Ectodermal cell (in vitro differentiated cells): ENCODE measurements at regions not wholly inside any gene's neighbourhood (a gene's known extent, or its start where the extent isn't known, plus 50 kb on each side); places are given as distances from the start of the nearest gene placed in this dataset.
"Not testable (repeated sequence)": the region's sequence is repeated elsewhere in the genome, so short reads cannot be mapped to it uniquely, and the experiment has no call there.

ENCODE experiments used
- H3K27ac ChIP-seq: 2 replicates; pipeline ENCODE4 v1.7.0; 2013; ENCODE audit warnings: mild to moderate bottlenecking, low read depth, low read length; ENCODE audit not compliant: insufficient read depth, poor library complexity, severe bottlenecking
- H3K27me3 ChIP-seq: 2 replicates; pipeline ENCODE4 v1.7.0; 2013; ENCODE audit warnings: mild to moderate bottlenecking, low read length; ENCODE audit not compliant: insufficient read depth, control insufficient read depth, poor library complexity, severe bottlenecking
- H3K36me3 ChIP-seq: one replicate; pipeline ENCODE4 v1.7.0; 2013; ENCODE audit warnings: low read length; ENCODE audit not compliant: control insufficient read depth, insufficient read depth
- H3K4me1 ChIP-seq: one replicate; pipeline ENCODE4 v1.7.0; 2013; ENCODE audit warnings: low read length; ENCODE audit not compliant: control insufficient read depth, insufficient read depth
- H3K4me3 ChIP-seq: 2 replicates; pipeline ENCODE4 v1.7.0; 2013; ENCODE audit warnings: low read depth, low read length, control low read depth; ENCODE audit not compliant: insufficient read depth
- H3K9me3 ChIP-seq: 2 replicates; pipeline ENCODE4 v1.7.0; 2013; ENCODE audit warnings: mild to moderate bottlenecking, low read length, moderate library complexity; ENCODE audit not compliant: control insufficient read depth
- WGBS, 2 experiments: methylation state at CpG; one replicate each; pipeline ENCODE4 v1.1.7; 2013; ENCODE audit warnings: missing lambda C conversion rate in 2 of 2; 5-methylcytosine and 5-hydroxymethylcytosine counted together

GRCh38 chr21:19141511-19141910, 737.9 kb upstream of the TMPRSS15 start:
- Histone ChIP-seq H3K27me3 (no peaks in the 10 kb centered on the region), H3K36me3 (no peaks in the 10 kb centered on the region), H3K27ac (no peak overlapping the region), H3K4me1 (no peaks in the 10 kb centered on the region), H3K4me3 (no peak overlapping the region), H3K9me3 (no peaks in the 10 kb centered on the region)
- 89 to 100% methylated on average over 1 of the region's 2 CpGs for WGBS, 2 experiments

- 95 to 97% methylated on average over 3 to 4 of the region's 4 CpGs for WGBS, 2 experiments
- Histone ChIP-seq H3K36me3 (no peaks in the 10 kb centered on the region), H3K27ac (no peak overlapping the region), H3K4me3 (no peak overlapping the region), H3K4me1 (no peaks in the 10 kb centered on the region), H3K9me3 (no peaks in the 10 kb centered on the region), H3K27me3 (no peaks in the 10 kb centered on the region)
These were observed 742.2 kb upstream of the TMPRSS15 start for GRCh38 chr21:19145682-19146293.

DNA sequence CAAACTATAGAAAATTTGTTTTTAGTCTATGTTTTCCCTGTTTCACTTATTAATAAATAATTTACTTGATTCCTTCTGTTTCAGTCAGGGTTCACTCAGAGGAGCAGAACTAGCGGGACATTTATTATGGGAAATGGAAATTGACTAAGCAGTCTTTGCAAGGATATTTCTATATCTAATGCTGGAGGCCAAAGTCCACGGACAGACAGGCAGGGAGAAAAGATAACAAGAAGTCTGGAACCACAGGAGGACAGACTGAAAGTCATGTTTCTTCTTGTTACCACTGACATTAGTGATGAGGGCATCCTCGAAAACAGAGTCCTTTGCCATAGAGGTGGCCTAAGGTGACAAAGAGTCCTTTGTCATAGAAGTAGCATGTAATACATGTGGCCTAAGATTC, 744.5 kb upstream of the TMPRSS15 start:
- Histone ChIP-seq H3K4me1 (no peaks in the 10 kb centered on the region), H3K9me3 (no peaks in the 10 kb centered on the region), H3K36me3 (no peaks in the 10 kb centered on the region), H3K27ac (no peak overlapping the region), H3K27me3 (no peaks in the 10 kb centered on the region), H3K4me3 (no peak overlapping the region)
- WGBS, 2 experiments = 96 to 97% methylated on average over 3 of the region's 3 CpGs

DNA sequence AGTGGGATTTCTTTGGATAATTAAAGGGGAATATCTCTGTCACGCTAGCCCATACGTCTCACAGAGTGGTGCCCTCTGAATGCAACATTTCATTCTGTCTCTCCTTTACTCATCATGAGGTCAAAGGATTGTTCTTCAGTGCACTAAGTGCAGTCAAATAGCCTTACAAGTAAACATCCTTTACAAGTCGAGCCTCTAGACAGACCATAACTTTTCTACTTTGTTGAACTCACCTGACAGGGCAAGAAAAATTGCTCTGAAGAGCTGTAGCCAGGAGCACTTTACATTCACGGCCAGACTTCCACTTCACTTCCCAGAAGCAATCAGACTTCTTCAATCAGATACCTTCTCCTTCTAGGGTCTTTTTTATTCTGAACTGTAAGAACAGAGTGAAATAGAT, 768.0 kb upstream of the TMPRSS15 start:
- Histone ChIP-seq H3K36me3 (no peaks in the 10 kb centered on the region), H3K4me3 (no peak overlapping the region), H3K9me3 (no peaks in the 10 kb centered on the region), H3K27ac (no peak overlapping the region), H3K27me3 (no peaks in the 10 kb centered on the region), H3K4me1 (no peaks in the 10 kb centered on the region)
- 84 to 92% methylated on average over 4 of the region's 4 CpGs for WGBS, 2 experiments

DNA sequence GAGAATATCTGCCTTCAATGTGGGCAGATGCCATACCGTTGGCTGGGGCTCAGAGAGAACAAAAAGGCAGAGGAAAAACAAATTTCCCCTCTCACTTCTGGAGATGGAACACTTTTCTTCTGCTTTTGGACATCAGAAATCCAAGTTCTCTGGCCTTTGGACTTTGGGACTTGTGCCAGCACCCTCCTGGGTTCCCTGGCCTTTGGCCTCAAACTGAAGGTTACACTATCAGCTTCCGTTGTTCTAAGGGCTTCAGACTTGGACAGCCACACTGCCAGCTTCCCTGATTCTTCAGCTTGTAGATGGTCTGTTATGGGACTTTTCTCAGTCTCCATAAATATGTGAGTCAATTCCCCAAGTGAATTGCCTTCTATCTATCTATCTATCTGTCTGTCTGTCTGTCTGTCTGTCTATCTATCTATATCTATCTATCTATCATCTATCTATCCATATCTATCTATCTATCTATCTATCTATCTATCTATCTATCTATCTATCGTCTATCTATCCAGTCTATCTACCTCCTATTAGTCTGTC, 778.1 kb upstream of the TMPRSS15 start:
- WGBS, 2 experiments = 84 to 92% methylated on average over 3 of the region's 3 CpGs
- H3K9me3 ChIP-seq = peaks cover 2% of the 10 kb centered on the region
- no peak overlapping the region for H3K4me3 ChIP-seq
- H3K27ac ChIP-seq = no peak overlapping the region
- no peaks in the 10 kb centered on the region for H3K36me3 ChIP-seq
- H3K4me1 ChIP-seq = no peaks in the 10 kb centered on the region
- no peaks in the 10 kb centered on the region for H3K27me3 ChIP-seq

DNA sequence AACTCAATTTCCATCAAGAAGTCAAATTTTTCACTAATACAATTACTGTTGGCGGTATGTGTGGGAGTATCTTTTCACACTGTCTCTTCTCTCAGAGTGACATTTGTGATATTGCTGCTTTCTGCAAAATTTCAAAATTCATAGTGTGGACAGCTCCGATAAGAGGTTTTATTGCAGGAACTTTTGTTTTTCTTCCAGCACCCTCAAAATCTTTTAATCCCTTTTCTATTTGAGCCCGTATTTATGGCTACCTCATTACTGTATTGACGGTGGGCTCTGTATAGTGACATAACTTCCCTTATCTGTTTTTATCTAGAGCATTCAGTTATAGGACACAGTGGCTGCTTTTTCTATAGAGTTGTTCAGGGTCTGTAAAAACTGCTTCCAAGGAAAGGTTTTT, 794.4 kb upstream of the TMPRSS15 start:
- Histone ChIP-seq H3K27me3 (no peaks in the 10 kb centered on the region), H3K4me3 (no peak overlapping the region), H3K27ac (peak overlapping the region; percentile 4), H3K9me3 (no peaks in the 10 kb centered on the region), H3K36me3 (no peaks in the 10 kb centered on the region), H3K4me1 (no peaks in the 10 kb centered on the region)
- WGBS, 2 experiments = 78 to 86% methylated on average over 3 to 4 of the region's 4 CpGs

GRCh38 chr21:19198801-19199200, 795.2 kb upstream of the TMPRSS15 start:
- no peaks in the 10 kb centered on the region for H3K36me3 ChIP-seq
- no peaks in the 10 kb centered on the region for H3K4me1 ChIP-seq
- no peak overlapping the region for H3K4me3 ChIP-seq
- no peaks in the 10 kb centered on the region for H3K9me3 ChIP-seq
- no peak overlapping the region for H3K27ac ChIP-seq
- H3K27me3 ChIP-seq = no peaks in the 10 kb centered on the region
- WGBS, 2 experiments = 90% methylated on average over 3 of the region's 3 CpGs

- no peaks in the 10 kb centered on the region for H3K9me3 ChIP-seq
- no peaks in the 10 kb centered on the region for H3K27me3 ChIP-seq
- no peaks in the 10 kb centered on the region for H3K4me1 ChIP-seq
- H3K36me3 ChIP-seq = no peaks in the 10 kb centered on the region
- no peak overlapping the region for H3K27ac ChIP-seq
- no peak overlapping the region for H3K4me3 ChIP-seq
These were observed 814.6 kb upstream of the TMPRSS15 start for GRCh38 chr21:19218163-19218562.

GRCh38 chr21:19224090-19224489, 820.5 kb upstream of the TMPRSS15 start:
- Histone ChIP-seq H3K4me3 (no peak overlapping the region), H3K9me3 (no peaks in the 10 kb centered on the region), H3K4me1 (no peaks in the 10 kb centered on the region), H3K36me3 (no peaks in the 10 kb centered on the region), H3K27ac (no peak overlapping the region), H3K27me3 (no peaks in the 10 kb centered on the region)
- 87 to 92% methylated on average over 12 of the region's 12 CpGs for WGBS, 2 experiments

- H3K9me3 ChIP-seq = no peaks in the 10 kb centered on the region
- H3K4me1 ChIP-seq = no peaks in the 10 kb centered on the region
- 95 to 100% methylated on average over 1 of the region's 1 CpG for WGBS, 2 experiments
- no peak overlapping the region for H3K27ac ChIP-seq
- H3K27me3 ChIP-seq = no peaks in the 10 kb centered on the region
- no peaks in the 10 kb centered on the region for H3K36me3 ChIP-seq
- H3K4me3 ChIP-seq = no peak overlapping the region
These were observed 824.6 kb upstream of the TMPRSS15 start for GRCh38 chr21:19228226-19228625.

- not testable (repeated sequence) for H3K27me3 ChIP-seq, H3K4me1 ChIP-seq, H3K36me3 ChIP-seq, H3K9me3 ChIP-seq, H3K4me3 ChIP-seq, H3K27ac ChIP-seq
- whole genome bisulfite sequencing, 2 experiments = 88 to 89% methylated on average over 12 of the region's 12 CpGs
These were observed 830.3 kb upstream of the TMPRSS15 start for GRCh38 chr21:19233841-19234240.
